Activated T-helper 1 cell treated with anti-CD3 and anti-CD28 coated beads, Interleukin-12 subunit alpha, Interleukin-12 subunit beta, Interleukin-2, Interleukin-4 antibody, amounts not matched to agents 30 ng/mL and 10 ng/mL and 1 ng/mL, durations not matched to agents 14 hours and 24 hours and 36 hours (primary cell): ENCODE measurements at regions not wholly inside any gene's neighbourhood (a gene's known extent, or its start where the extent isn't known, plus 50 kb on each side); places are given as distances from the start of the nearest gene placed in this dataset.

Source experiments
- DNase-seq: peaks from one replicate; pipeline ENCODE4 v3.0.0; 2021; ENCODE audit warnings: low spot score
- H3K27ac Mint-ChIP-seq: one replicate; pipeline ENCODE4 v1.8.0; 2021; ENCODE audit warnings: mild to moderate bottlenecking, mixed read lengths
- H3K27me3 Mint-ChIP-seq: one replicate; pipeline ENCODE4 v1.8.0; 2022; ENCODE audit warnings: mild to moderate bottlenecking, moderate library complexity, mixed read lengths; ENCODE audit not compliant: insufficient read depth
- H3K36me3 Mint-ChIP-seq: one replicate; pipeline ENCODE4 v1.8.0; 2021; ENCODE audit warnings: low read depth, mixed read lengths
- H3K4me1 Mint-ChIP-seq: one replicate; pipeline ENCODE4 v1.8.0; 2021; ENCODE audit warnings: low read depth, mixed read lengths
- H3K4me3 Mint-ChIP-seq: one replicate; pipeline ENCODE4 v1.8.0; 2021; ENCODE audit warnings: mild to moderate bottlenecking, moderate library complexity, mixed read lengths
- H3K9me3 Mint-ChIP-seq: one replicate; pipeline ENCODE4 v1.8.0; 2021; ENCODE audit warnings: mixed read lengths
- intact Hi-C: fragments of 100-400 bp; cut with micrococcal nuclease; formaldehyde crosslinking; loops from one replicate; pipeline ENCODE4 v1.15.1; 2024

DNA sequence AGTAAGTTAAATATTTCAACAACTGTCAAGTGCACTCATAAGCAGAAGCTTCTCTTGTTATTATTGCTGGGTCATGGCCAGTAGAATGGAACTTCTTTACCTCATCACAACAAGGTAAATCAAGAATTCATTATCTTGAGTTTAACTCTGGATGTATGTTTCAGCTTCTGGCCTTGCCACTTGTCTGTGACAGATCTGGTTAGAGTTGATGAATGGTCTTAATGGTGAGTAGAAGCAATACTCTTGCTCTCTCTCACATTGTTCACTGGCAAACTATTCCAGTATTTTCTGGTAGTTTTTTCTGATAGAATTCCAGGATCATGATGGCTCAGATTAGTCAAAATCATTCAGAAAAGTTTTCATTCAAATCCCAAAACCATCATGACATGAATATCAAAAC is 51.3 kb upstream of the NR4A2 start:
- DNase-seq, result no peak
- Mint-ChIP-seq H3K36me3 (no peaks in the 10 kb centered on the region), H3K4me3 (no peak overlapping the region), H3K27me3 (peaks cover 4% of the 10 kb centered on the region), H3K27ac (no peak overlapping the region), H3K4me1 (peaks cover 52% of the 10 kb centered on the region), H3K9me3 (peaks cover 1% of the 10 kb centered on the region)
- intact Hi-C loops, result loop anchor here (2.0 kb wide), 2 partner anchors 47 to 93 kb away; no protein-coding TSS in a partner anchor

GRCh38 chr2:156385242-156385641 is 50.9 kb upstream of the GPD2 start:
- H3K27ac Mint-ChIP-seq, result peak overlapping the region; percentile 75
- H3K4me3 Mint-ChIP-seq, result no peak overlapping the region
- no peaks in the 10 kb centered on the region for H3K36me3 Mint-ChIP-seq
- no peaks in the 10 kb centered on the region for H3K9me3 Mint-ChIP-seq
- intact Hi-C loops, result loop anchor here (1.0 to 5.0 kb wide), 6 partner anchors 15 to 877 kb away; no protein-coding TSS in a partner anchor
- DNase-seq, result no peak
- peaks cover 37% of the 10 kb centered on the region for H3K4me1 Mint-ChIP-seq
- H3K27me3 Mint-ChIP-seq, result peaks cover 4% of the 10 kb centered on the region
